ENCODE measurements at regions not wholly inside any gene's neighbourhood (a gene's known extent, or its start where the extent isn't known, plus 50 kb on each side); places are given as distances from the start of the nearest gene placed in this dataset.

DNA sequence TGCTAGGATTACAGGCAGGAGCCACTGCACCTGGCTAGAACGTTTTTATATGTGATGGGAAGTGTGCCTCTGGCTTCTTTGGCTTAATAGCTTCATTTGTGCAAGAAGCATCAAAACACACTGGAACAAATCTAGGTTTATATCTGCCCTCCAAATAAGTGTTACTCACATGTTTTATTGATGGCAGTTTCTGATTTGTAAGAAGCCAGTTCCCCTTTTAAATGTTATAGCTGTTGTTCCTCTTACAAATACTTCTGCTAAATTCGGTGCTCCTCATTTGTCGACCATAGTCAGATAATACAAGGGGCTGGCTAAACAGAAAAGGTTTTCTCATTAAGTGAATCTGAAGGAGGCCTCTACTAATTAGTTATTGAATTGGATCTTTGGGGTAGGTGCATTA, 307.1 kb upstream of the SEMA6D start:
- Histone ChIP-seq H3K4me3 (ENCODE audit: control insufficient read depth in 1 of 7, extremely low read depth in 1 of 7, insufficient read depth in 4 of 7, low read depth in 2 of 7, low read length in 6 of 7) (no peak overlapping the region), H3K27ac (ENCODE audit: insufficient read depth in 1 of 2, low read depth in 1 of 2, low read length in 2 of 2, poor library complexity in 1 of 2, severe bottlenecking in 2 of 2) (no peak overlapping the region), H3K36me3 (ENCODE audit: control insufficient read depth in 4 of 4, insufficient read depth in 4 of 4, low read length in 3 of 4) (no peaks in the 10 kb centered on the region), H3K9me3 (ENCODE audit: control extremely low read depth in 1 of 5, control insufficient read depth in 4 of 5, insufficient read depth in 2 of 5, low read depth in 1 of 5, low read length in 4 of 5) (no peaks in the 10 kb centered on the region), H3K4me1 (ENCODE audit: control extremely low read depth in 1 of 4, control insufficient read depth in 4 of 4, insufficient read depth in 4 of 4, low read length in 3 of 4) (peaks cover 0 to 2% (median 0%) of the 10 kb centered on the region in 4 experiments), H3K27me3 (replicated peaks in 2 of 5; ENCODE audit: control insufficient read depth in 4 of 5, insufficient read depth in 5 of 5, low read length in 4 of 5) (no peaks in the 10 kb centered on the region)
- CTCF ChIA-PET: interaction anchor here (1.4 kb wide), 1 partner anchor 10 kb away, joined by 5 read pairs; no protein-coding TSS in a partner anchor
- peak in 2 of 3 donors; percentile 41 to 67 for DNase-seq
- POLR2A ChIA-PET: no interaction called here
- 0% methylated on average over 2 of the region's 3 CpGs for WGBS (ENCODE audit: insufficient coverage)

DNA sequence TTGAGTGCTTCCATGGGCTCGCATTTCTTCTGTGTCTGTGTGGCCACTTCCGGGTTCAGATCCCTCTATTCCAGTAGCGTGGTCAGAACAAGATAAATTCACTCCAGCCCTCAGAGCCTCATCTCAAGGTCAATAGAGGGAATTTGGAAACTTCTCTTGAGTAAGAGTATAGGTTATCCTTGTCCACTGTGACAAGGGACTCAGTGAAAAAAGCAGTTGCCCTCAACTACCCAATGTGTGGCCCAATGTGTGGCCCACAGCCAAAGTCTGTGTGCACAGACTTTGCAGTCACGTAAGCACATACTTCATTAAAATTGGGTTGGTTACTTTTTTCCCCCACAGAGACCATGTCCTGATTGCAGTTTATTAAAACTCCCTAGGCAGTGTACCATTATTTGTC, 305.6 kb upstream of the SEMA6D start:
- 89% methylated on average over 4 of the region's 4 CpGs for WGBS (ENCODE audit: insufficient coverage)
- Histone ChIP-seq H3K4me3 (ENCODE audit: control insufficient read depth in 1 of 7, extremely low read depth in 1 of 7, insufficient read depth in 4 of 7, low read depth in 2 of 7, low read length in 6 of 7) (no peak overlapping the region), H3K36me3 (ENCODE audit: control insufficient read depth in 4 of 4, insufficient read depth in 4 of 4, low read length in 3 of 4) (no peaks in the 10 kb centered on the region), H3K9me3 (ENCODE audit: control extremely low read depth in 1 of 5, control insufficient read depth in 4 of 5, insufficient read depth in 2 of 5, low read depth in 1 of 5, low read length in 4 of 5) (no peaks in the 10 kb centered on the region), H3K27ac (ENCODE audit: insufficient read depth in 1 of 2, low read depth in 1 of 2, low read length in 2 of 2, poor library complexity in 1 of 2, severe bottlenecking in 2 of 2) (no peak overlapping the region), H3K4me1 (ENCODE audit: control extremely low read depth in 1 of 4, control insufficient read depth in 4 of 4, insufficient read depth in 4 of 4, low read length in 3 of 4) (peaks cover 0 to 2% (median 0%) of the 10 kb centered on the region in 4 experiments), H3K27me3 (replicated peaks in 2 of 5; ENCODE audit: control insufficient read depth in 4 of 5, insufficient read depth in 5 of 5, low read length in 4 of 5) (no peaks in the 10 kb centered on the region)
- CTCF ChIA-PET: no interaction called here
- POLR2A ChIA-PET: no interaction called here
- no peak for DNase-seq

DNA sequence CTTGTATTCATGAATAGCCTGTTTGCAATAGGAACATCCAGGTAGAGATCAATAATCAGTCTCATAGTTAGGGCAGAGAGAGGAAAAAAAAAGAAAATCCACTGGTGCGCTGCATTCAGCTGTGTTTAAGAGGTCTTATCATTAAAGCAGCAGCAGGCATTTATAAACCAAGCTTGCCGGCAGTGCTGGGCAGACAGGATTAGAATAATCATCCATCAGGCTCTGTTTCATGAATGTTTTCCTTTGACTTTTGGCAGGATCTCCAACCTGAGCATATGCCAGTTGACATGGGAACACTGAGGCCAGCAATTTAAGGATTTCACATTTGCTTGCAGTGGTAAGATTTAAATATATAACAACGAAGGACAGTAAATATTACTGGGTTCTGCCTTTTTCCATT, 305.2 kb upstream of the SEMA6D start:
- H3K9me3 ChIP-seq (ENCODE audit: control extremely low read depth in 1 of 5, control insufficient read depth in 4 of 5, insufficient read depth in 2 of 5, low read depth in 1 of 5, low read length in 4 of 5): no peaks in the 10 kb centered on the region
- H3K36me3 ChIP-seq (ENCODE audit: control insufficient read depth in 4 of 4, insufficient read depth in 4 of 4, low read length in 3 of 4): no peaks in the 10 kb centered on the region
- POLR2A ChIA-PET: no interaction called here
- WGBS (ENCODE audit: insufficient coverage): 91% methylated on average over 2 of the region's 3 CpGs
- DNase-seq: no peak
- no peak overlapping the region for H3K4me3 ChIP-seq (ENCODE audit: control insufficient read depth in 1 of 7, extremely low read depth in 1 of 7, insufficient read depth in 4 of 7, low read depth in 2 of 7, low read length in 6 of 7)
- H3K27ac ChIP-seq (ENCODE audit: insufficient read depth in 1 of 2, low read depth in 1 of 2, low read length in 2 of 2, poor library complexity in 1 of 2, severe bottlenecking in 2 of 2): no peak overlapping the region
- peaks cover 0 to 2% (median 0%) of the 10 kb centered on the region in 4 experiments for H3K4me1 ChIP-seq (ENCODE audit: control extremely low read depth in 1 of 4, control insufficient read depth in 4 of 4, insufficient read depth in 4 of 4, low read length in 3 of 4)
- H3K27me3 ChIP-seq (replicated peaks in 2 of 5; ENCODE audit: control insufficient read depth in 4 of 5, insufficient read depth in 5 of 5, low read length in 4 of 5): no peaks in the 10 kb centered on the region
- CTCF ChIA-PET: no interaction called here

DNA sequence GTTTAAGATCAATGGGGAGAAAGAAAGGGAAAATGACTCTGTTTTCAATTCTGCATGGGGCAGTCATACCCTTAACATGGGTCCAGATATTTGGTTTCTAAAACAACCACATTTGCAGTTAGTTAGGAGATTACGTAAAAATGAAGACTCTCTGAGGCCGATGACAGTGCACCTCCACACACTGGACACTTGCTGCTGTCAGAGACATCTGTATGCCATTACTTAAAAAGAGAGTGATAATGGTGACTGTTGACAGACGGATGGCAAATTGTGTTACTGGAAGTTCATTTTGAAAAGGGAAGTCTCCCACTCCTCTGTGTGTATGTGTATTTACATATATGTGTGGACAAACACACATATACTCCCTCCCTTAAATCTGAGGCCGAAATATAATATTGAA, 304.5 kb upstream of the SEMA6D start:
- H3K36me3 ChIP-seq (ENCODE audit: control insufficient read depth in 4 of 4, insufficient read depth in 4 of 4, low read length in 3 of 4): no peaks in the 10 kb centered on the region
- peaks cover 0 to 2% (median 0%) of the 10 kb centered on the region in 4 experiments for H3K4me1 ChIP-seq (ENCODE audit: control extremely low read depth in 1 of 4, control insufficient read depth in 4 of 4, insufficient read depth in 4 of 4, low read length in 3 of 4)
- 80% methylated on average over 1 of the region's 4 CpGs for WGBS (ENCODE audit: insufficient coverage)
- ChIA-PET POLR2A (no interaction called here), CTCF (no interaction called here)
- H3K4me3 ChIP-seq (ENCODE audit: control insufficient read depth in 1 of 7, extremely low read depth in 1 of 7, insufficient read depth in 4 of 7, low read depth in 2 of 7, low read length in 6 of 7): no peak overlapping the region
- no peak overlapping the region for H3K27ac ChIP-seq (ENCODE audit: insufficient read depth in 1 of 2, low read depth in 1 of 2, low read length in 2 of 2, poor library complexity in 1 of 2, severe bottlenecking in 2 of 2)
- H3K27me3 ChIP-seq (replicated peaks in 2 of 5; ENCODE audit: control insufficient read depth in 4 of 5, insufficient read depth in 5 of 5, low read length in 4 of 5): no peaks in the 10 kb centered on the region
- DNase-seq: no peak
- H3K9me3 ChIP-seq (ENCODE audit: control extremely low read depth in 1 of 5, control insufficient read depth in 4 of 5, insufficient read depth in 2 of 5, low read depth in 1 of 5, low read length in 4 of 5): no peaks in the 10 kb centered on the region

DNA sequence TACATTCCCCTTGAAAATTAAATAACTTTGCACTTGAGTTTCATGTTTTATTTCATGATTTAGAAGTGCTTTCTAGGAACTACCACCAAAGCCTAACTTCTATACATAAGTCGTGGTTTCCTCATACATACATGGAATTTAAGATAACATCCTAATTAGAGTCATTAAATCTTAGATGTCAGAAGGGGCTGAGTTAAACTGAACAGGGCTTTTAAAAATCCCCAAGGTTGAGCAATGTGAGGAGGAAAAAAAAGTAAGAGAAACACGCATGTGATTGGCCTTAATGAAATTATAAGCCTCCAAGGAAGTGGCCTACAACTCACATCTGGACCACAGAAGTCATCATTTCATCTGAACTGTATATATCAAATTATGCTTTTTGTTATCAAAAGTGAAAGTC, 303.1 kb upstream of the SEMA6D start:
- H3K27ac ChIP-seq (ENCODE audit: insufficient read depth in 1 of 2, low read depth in 1 of 2, low read length in 2 of 2, poor library complexity in 1 of 2, severe bottlenecking in 2 of 2): no peak overlapping the region
- CTCF ChIA-PET: no interaction called here
- no CpG with 5 or more reads among the region's 2 CpGs for WGBS (ENCODE audit: insufficient coverage)

DNA sequence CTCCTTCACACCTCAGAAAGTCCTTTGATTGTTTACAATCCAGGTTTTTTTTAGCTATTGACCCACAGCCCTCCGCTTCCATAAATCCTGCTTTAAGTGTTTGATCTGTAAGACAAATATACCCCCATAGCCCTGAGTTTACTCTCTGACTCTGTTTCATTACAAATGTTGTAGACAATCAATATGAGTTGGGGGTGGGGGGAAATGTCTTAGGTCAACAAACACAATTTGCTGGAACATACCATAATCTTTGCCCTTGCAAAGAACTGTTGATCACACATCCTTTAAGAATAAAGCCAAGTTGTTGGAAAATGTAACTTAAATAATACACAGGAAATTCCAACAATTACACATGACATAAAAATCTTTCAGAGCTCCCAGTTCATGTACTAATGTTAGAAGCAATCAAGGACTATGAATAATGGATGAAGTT, 301.8 kb upstream of the SEMA6D start:
- DNase-seq: no peak
- Histone ChIP-seq H3K27ac (ENCODE audit: insufficient read depth in 1 of 2, low read depth in 1 of 2, low read length in 2 of 2, poor library complexity in 1 of 2, severe bottlenecking in 2 of 2) (no peak overlapping the region), H3K9me3 (ENCODE audit: control extremely low read depth in 1 of 5, control insufficient read depth in 4 of 5, insufficient read depth in 2 of 5, low read depth in 1 of 5, low read length in 4 of 5) (no peaks in the 10 kb centered on the region), H3K4me3 (ENCODE audit: control insufficient read depth in 1 of 7, extremely low read depth in 1 of 7, insufficient read depth in 4 of 7, low read depth in 2 of 7, low read length in 6 of 7) (no peak overlapping the region), H3K27me3 (replicated peaks in 2 of 5; ENCODE audit: control insufficient read depth in 4 of 5, insufficient read depth in 5 of 5, low read length in 4 of 5) (no peaks in the 10 kb centered on the region), H3K36me3 (ENCODE audit: control insufficient read depth in 4 of 4, insufficient read depth in 4 of 4, low read length in 3 of 4) (no peaks in the 10 kb centered on the region), H3K4me1 (ENCODE audit: control extremely low read depth in 1 of 4, control insufficient read depth in 4 of 4, insufficient read depth in 4 of 4, low read length in 3 of 4) (no peaks in the 10 kb centered on the region)
- CTCF ChIA-PET: no interaction called here
- WGBS (ENCODE audit: insufficient coverage): no CpG with 5 or more reads among the region's 1 CpG
- POLR2A ChIA-PET: no interaction called here

More for the DNA sequence above, 303.1 kb upstream of the SEMA6D start:
- Histone ChIP-seq H3K9me3 (ENCODE audit: control extremely low read depth in 1 of 5, control insufficient read depth in 4 of 5, insufficient read depth in 2 of 5, low read depth in 1 of 5, low read length in 4 of 5) (no peaks in the 10 kb centered on the region), H3K4me1 (ENCODE audit: control extremely low read depth in 1 of 4, control insufficient read depth in 4 of 4, insufficient read depth in 4 of 4, low read length in 3 of 4) (peaks cover 0 to 2% (median 0%) of the 10 kb centered on the region in 4 experiments), H3K4me3 (ENCODE audit: control insufficient read depth in 1 of 7, extremely low read depth in 1 of 7, insufficient read depth in 4 of 7, low read depth in 2 of 7, low read length in 6 of 7) (no peak overlapping the region), H3K36me3 (ENCODE audit: control insufficient read depth in 4 of 4, insufficient read depth in 4 of 4, low read length in 3 of 4) (no peaks in the 10 kb centered on the region), H3K27me3 (replicated peaks in 2 of 5; ENCODE audit: control insufficient read depth in 4 of 5, insufficient read depth in 5 of 5, low read length in 4 of 5) (no peaks in the 10 kb centered on the region)
- POLR2A ChIA-PET: no interaction called here
- DNase-seq: peak in 1 of 3 donors; percentile 3

DNA sequence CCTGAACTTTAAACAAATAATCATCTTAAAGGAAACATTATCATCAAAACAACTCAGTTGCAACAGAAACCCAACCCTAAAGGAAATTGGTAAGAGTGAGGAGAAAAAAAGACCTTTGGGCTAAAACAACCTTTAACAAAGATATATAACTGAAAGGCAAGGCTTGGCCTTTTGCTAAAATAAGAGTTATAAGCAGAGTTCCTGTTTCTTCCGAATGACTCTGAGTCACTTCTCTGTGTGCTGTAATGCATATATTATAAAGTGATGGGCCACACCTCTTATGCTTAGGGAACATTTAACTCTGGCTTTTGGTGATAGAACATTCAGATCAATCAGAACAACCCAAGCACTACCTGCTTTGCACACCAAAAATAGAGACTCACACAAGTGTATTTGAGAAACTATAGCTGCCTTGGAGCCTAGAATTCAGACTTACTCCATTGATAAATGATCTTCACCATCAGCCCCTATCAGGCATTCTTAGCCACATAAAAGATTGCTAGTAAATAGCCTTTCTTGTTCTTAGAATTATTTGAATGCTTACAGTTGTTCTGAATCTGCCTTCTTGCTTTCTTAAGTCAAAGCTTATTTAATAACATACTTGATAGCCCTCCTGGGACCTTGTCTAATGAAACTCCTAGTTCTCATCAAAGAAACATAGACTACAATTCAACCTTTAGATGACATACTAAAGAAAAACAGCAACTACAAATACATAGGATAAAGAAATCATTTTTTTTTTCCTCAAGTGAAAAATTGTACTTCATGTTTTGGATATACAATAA, 294.2 kb upstream of the SEMA6D start:
- Histone ChIP-seq H3K27me3 (replicated peaks in 2 of 5; ENCODE audit: control insufficient read depth in 4 of 5, insufficient read depth in 5 of 5, low read length in 4 of 5) (no peaks in the 10 kb centered on the region), H3K36me3 (ENCODE audit: control insufficient read depth in 4 of 4, insufficient read depth in 4 of 4, low read length in 3 of 4) (no peaks in the 10 kb centered on the region), H3K4me1 (ENCODE audit: control extremely low read depth in 1 of 4, control insufficient read depth in 4 of 4, insufficient read depth in 4 of 4, low read length in 3 of 4) (no peaks in the 10 kb centered on the region), H3K27ac (ENCODE audit: insufficient read depth in 1 of 2, low read depth in 1 of 2, low read length in 2 of 2, poor library complexity in 1 of 2, severe bottlenecking in 2 of 2) (no peak overlapping the region), H3K9me3 (ENCODE audit: control extremely low read depth in 1 of 5, control insufficient read depth in 4 of 5, insufficient read depth in 2 of 5, low read depth in 1 of 5, low read length in 4 of 5) (no peaks in the 10 kb centered on the region), H3K4me3 (ENCODE audit: control insufficient read depth in 1 of 7, extremely low read depth in 1 of 7, insufficient read depth in 4 of 7, low read depth in 2 of 7, low read length in 6 of 7) (no peak overlapping the region)
- POLR2A ChIA-PET: no interaction called here
- CTCF ChIA-PET: interaction anchor here (0.5 kb wide), 1 partner anchor 135 kb away, joined by 3 read pairs; no protein-coding TSS in a partner anchor
- peak in 2 of 3 donors; percentile 1 to 39 for DNase-seq
- WGBS (ENCODE audit: insufficient coverage): no CpG with 5 or more reads among the region's 1 CpG

All from common myeloid progenitor, CD34-positive (primary cell).